ENCODE measurements at regions not wholly inside any gene's neighbourhood (a gene's known extent, or its start where the extent isn't known, plus 50 kb on each side); places are given as distances from the start of the nearest gene placed in this dataset.

GRCh38 chr6:1053586-1053985, 258.3 kb upstream of the FOXQ1 start:
- DNase-seq: no peak

- DNase-seq: no peak
Observed at GRCh38 chr6:1052262-1052661, 259.6 kb upstream of the FOXQ1 start.

- no peak for DNase-seq
Observed at GRCh38 chr6:1049900-1050299, 262.0 kb upstream of the FOXQ1 start.

GRCh38 chr6:1049170-1049569, 262.7 kb upstream of the FOXQ1 start:
- no peak for DNase-seq

GRCh38 chr6:1047981-1048541, 263.8 kb upstream of the FOXQ1 start:
- no peak for DNase-seq

GRCh38 chr6:1045239-1045638, 266.7 kb upstream of the FOXQ1 start:
- DNase-seq: no peak

GRCh38 chr6:1044040-1044836, 267.7 kb upstream of the FOXQ1 start:
- DNase-seq: no peak

GRCh38 chr6:1043458-1043836, 268.5 kb upstream of the FOXQ1 start:
- no peak for DNase-seq

GRCh38 chr6:1042583-1043457, 269.1 kb upstream of the FOXQ1 start:
- no peak for DNase-seq

GRCh38 chr6:1040393-1040792, 271.5 kb upstream of the FOXQ1 start:
- DNase-seq: no peak

- DNase-seq: no peak
Observed at GRCh38 chr6:1039746-1040145, 272.2 kb upstream of the FOXQ1 start.

GRCh38 chr6:1039191-1039590, 272.7 kb upstream of the FOXQ1 start:
- no peak for DNase-seq

- DNase-seq: no peak
Observed at GRCh38 chr6:1037430-1038202, 274.3 kb upstream of the FOXQ1 start.

GRCh38 chr6:1035401-1035800, 276.5 kb upstream of the FOXQ1 start:
- DNase-seq: no peak

- no peak for DNase-seq
Observed at GRCh38 chr6:1031720-1032119, 280.2 kb upstream of the FOXQ1 start.

GRCh38 chr6:1029141-1029540, 282.8 kb upstream of the FOXQ1 start:
- no peak for DNase-seq

GRCh38 chr6:1028723-1029122, 283.2 kb upstream of the FOXQ1 start:
- no peak for DNase-seq

GRCh38 chr6:1027795-1028569, 283.9 kb upstream of the FOXQ1 start:
- DNase-seq: no peak

- DNase-seq: no peak
Observed at GRCh38 chr6:1027109-1027794, 284.6 kb upstream of the FOXQ1 start.

- DNase-seq: no peak
Observed at GRCh38 chr6:1025821-1026220, 286.1 kb upstream of the FOXQ1 start.

- DNase-seq: no peak
Observed at GRCh38 chr6:1024587-1024986, 287.3 kb upstream of the FOXQ1 start.

- DNase-seq: no peak
Observed at GRCh38 chr6:1024161-1024560, 287.7 kb upstream of the FOXQ1 start.
